UCSD-AML1 (cell line): ENCODE measurements at regions not wholly inside any gene's neighbourhood (a gene's known extent, or its start where the extent isn't known, plus 50 kb on each side); places are given as distances from the start of the nearest gene placed in this dataset.

ENCODE experiments used
- DNase-seq: peaks from one replicate; lab custom pipeline; 2025; ENCODE audit not compliant: unreplicated experiment; lab: John Stamatoyannopoulos, UW

- no peak for DNase-seq
These were observed 130.9 kb upstream of the TP63 start for GRCh38 chr3:189500299-189500698.

GRCh38 chr3:189500798-189501495, 130.2 kb upstream of the TP63 start:
- no peak for DNase-seq

- DNase-seq: no peak
These were observed 128.9 kb upstream of the TP63 start for GRCh38 chr3:189502256-189502655.

- no peak for DNase-seq
These were observed 128.4 kb upstream of the TP63 start for GRCh38 chr3:189502676-189503257.

- no peak for DNase-seq
These were observed 123.3 kb upstream of the TP63 start for GRCh38 chr3:189507856-189508255.

- no peak for DNase-seq
These were observed 122.2 kb upstream of the TP63 start for GRCh38 chr3:189508784-189509501.

- DNase-seq: no peak
These were observed 119.2 kb upstream of the TP63 start for GRCh38 chr3:189512039-189512438.

GRCh38 chr3:189512821-189513220, 118.4 kb upstream of the TP63 start:
- DNase-seq: no peak

GRCh38 chr3:189513281-189514117, 117.7 kb upstream of the TP63 start:
- no peak for DNase-seq

GRCh38 chr3:189516039-189516438, 115.2 kb upstream of the TP63 start:
- DNase-seq: no peak

GRCh38 chr3:189517981-189518380, 113.2 kb upstream of the TP63 start:
- DNase-seq: no peak

- no peak for DNase-seq
These were observed 111.7 kb upstream of the TP63 start for GRCh38 chr3:189519458-189519857.

- no peak for DNase-seq
These were observed 101.7 kb upstream of the TP63 start for GRCh38 chr3:189529468-189529867.

- DNase-seq: no peak
These were observed 101.2 kb upstream of the TP63 start for GRCh38 chr3:189529889-189530471.

GRCh38 chr3:189530822-189531221, 100.4 kb upstream of the TP63 start:
- DNase-seq: peak; percentile 8

- no peak for DNase-seq
These were observed 99.9 kb upstream of the TP63 start for GRCh38 chr3:189531271-189531670.

- no peak for DNase-seq
These were observed 96.7 kb upstream of the TP63 start for GRCh38 chr3:189534531-189534930.

GRCh38 chr3:189537135-189537534, 94.1 kb upstream of the TP63 start:
- DNase-seq: no peak

- DNase-seq: no peak
These were observed 83.7 kb upstream of the TP63 start for GRCh38 chr3:189547448-189547847.

GRCh38 chr3:189548053-189548452, 83.1 kb upstream of the TP63 start:
- DNase-seq: no peak

- DNase-seq: no peak
These were observed 80.2 kb upstream of the TP63 start for GRCh38 chr3:189551007-189551406.
